ENCODE measurements at regions not wholly inside any gene's neighbourhood (a gene's known extent, or its start where the extent isn't known, plus 50 kb on each side); places are given as distances from the start of the nearest gene placed in this dataset.

GRCh38 chr2:41399437-41400087 lies 648.3 kb upstream of the PKDCC start:
- no peaks in the 10 kb centered on the region for H3K4me1 ChIP-seq (ENCODE audit: insufficient read depth)
- no peak overlapping the region for H3K27ac ChIP-seq (ENCODE audit: low read depth)
- no peaks in the 10 kb centered on the region for H3K36me3 ChIP-seq (ENCODE audit: insufficient read depth)
- no peak overlapping the region for H3K4me3 ChIP-seq (ENCODE audit: low read depth, low read length)
- DNase-seq (ENCODE audit: extremely low spot score): no peak
- 89% methylated on average over 1 of the region's 1 CpG for WGBS

GRCh38 chr2:41400088-41400665 lies 647.6 kb upstream of the PKDCC start:
- no peaks in the 10 kb centered on the region for H3K4me1 ChIP-seq (ENCODE audit: insufficient read depth)
- H3K4me3 ChIP-seq (ENCODE audit: low read depth, low read length): no peak overlapping the region
- no peaks in the 10 kb centered on the region for H3K36me3 ChIP-seq (ENCODE audit: insufficient read depth)
- no peak for DNase-seq (ENCODE audit: extremely low spot score)
- WGBS: 66% methylated on average over 6 of the region's 6 CpGs
- no peak overlapping the region for H3K27ac ChIP-seq (ENCODE audit: low read depth)

DNA sequence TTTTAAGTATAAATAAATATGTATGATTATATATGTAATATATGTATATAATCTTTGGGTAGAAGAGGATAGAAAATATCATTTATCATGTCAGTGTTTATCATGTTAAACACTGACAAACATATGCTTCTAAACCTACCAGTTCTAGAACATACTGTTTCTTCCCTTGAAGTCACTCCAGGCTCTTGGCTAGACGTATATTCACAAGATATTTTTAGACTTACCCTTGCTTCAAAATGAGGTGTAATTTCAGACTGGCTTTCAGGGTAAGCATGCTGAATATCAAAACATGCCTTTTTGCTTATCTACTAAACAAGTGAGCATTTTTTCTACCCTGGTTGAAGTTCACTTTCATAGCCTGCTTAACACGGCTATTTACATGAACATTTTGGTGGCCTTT lies 642.4 kb upstream of the PKDCC start:
- WGBS: 62% methylated on average over 2 of the region's 2 CpGs
- Histone ChIP-seq H3K4me3 (ENCODE audit: low read depth, low read length) (no peak overlapping the region), H3K36me3 (ENCODE audit: insufficient read depth) (no peaks in the 10 kb centered on the region), H3K4me1 (ENCODE audit: insufficient read depth) (no peaks in the 10 kb centered on the region), H3K27ac (ENCODE audit: low read depth) (no peak overlapping the region)
- no peak for DNase-seq (ENCODE audit: extremely low spot score)

DNA sequence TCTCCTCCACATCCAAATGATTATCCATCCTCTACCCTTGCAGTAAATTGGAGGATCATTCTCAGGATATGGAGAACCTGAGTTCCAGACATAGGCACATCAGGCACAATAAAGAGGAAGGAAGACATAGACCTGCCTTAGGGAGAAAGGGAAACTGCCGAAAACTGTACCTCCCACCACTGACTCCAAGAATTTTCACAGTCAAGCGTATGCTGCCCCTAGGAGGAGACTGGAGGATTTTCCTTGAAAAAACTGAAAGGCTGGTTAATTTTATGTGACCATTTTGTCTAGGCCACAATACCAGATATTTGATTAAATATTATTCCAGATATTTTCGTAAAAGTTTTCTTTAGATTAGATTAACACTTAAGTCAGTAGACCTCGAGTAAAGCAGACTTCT lies 638.5 kb upstream of the PKDCC start:
- H3K4me3 ChIP-seq (ENCODE audit: low read depth, low read length): no peak overlapping the region
- no peaks in the 10 kb centered on the region for H3K36me3 ChIP-seq (ENCODE audit: insufficient read depth)
- 82% methylated on average over 4 of the region's 4 CpGs for WGBS
- no peaks in the 10 kb centered on the region for H3K4me1 ChIP-seq (ENCODE audit: insufficient read depth)
- H3K27ac ChIP-seq (ENCODE audit: low read depth): no peak overlapping the region
- no peak for DNase-seq (ENCODE audit: extremely low spot score)

DNA sequence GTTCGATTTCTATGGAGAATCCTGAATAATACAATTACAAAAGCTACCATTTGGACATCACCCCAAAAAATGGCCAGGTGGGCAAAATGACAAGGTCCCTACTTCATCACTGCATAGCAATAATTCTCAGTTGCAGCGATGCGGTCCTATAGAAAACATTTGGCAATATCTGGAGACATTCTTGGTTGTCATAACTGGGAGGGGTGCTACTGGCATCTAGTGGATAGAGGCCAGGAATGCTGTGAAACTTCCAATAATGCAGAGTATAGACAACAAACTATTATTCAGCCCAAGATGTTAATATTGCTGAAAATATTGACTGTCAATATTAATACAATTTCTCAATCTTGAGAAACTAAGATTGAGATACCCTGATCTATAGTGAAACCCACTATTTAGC lies 637.8 kb upstream of the PKDCC start:
- Histone ChIP-seq H3K27ac (ENCODE audit: low read depth) (no peak overlapping the region), H3K4me3 (ENCODE audit: low read depth, low read length) (no peak overlapping the region), H3K36me3 (ENCODE audit: insufficient read depth) (no peaks in the 10 kb centered on the region), H3K4me1 (ENCODE audit: insufficient read depth) (no peaks in the 10 kb centered on the region)
- DNase-seq (ENCODE audit: extremely low spot score): no peak
- WGBS: 92% methylated on average over 3 of the region's 3 CpGs

GRCh38 chr2:41413813-41414485 lies 633.9 kb upstream of the PKDCC start:
- 73% methylated on average over 4 of the region's 4 CpGs for WGBS
- Histone ChIP-seq H3K27ac (ENCODE audit: low read depth) (no peak overlapping the region), H3K4me3 (ENCODE audit: low read depth, low read length) (no peak overlapping the region), H3K36me3 (ENCODE audit: insufficient read depth) (no peaks in the 10 kb centered on the region), H3K4me1 (ENCODE audit: insufficient read depth) (no peaks in the 10 kb centered on the region)
- no peak for DNase-seq (ENCODE audit: extremely low spot score)

DNA sequence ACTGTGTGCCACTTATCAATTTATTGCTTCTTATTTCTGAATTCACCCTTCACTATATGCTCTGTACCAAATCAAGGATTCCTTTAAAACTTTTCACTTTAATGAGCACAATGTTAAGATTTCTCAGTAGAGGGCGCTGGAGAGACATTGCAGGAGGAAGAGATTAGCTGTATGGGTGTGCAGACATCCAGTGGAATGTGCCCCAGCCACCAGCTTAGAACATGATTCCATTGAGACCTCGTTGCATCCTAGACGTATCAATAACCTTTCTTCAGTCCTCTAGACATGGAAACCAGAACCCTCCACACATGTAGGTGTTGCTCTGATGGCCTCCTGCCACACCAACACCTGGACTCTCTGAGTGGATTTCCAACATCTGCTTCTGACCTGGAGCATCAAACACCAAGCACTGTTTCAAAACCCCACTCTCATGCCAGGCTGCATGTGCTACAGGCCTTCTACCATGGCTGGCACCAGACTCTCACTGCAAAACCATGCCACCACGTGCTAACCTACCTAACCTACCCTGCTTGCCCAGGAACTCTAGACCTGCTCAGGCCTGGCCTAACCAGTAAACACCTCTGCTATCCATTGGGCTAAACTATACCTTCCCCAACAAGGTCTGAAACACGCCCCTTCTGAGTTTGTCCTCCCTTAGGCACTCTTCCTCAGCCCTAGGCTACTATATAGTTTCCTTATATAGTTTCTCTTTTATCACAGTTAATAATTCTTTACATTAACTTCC lies 633.2 kb upstream of the PKDCC start:
- no peaks in the 10 kb centered on the region for H3K4me1 ChIP-seq (ENCODE audit: insufficient read depth)
- DNase-seq (ENCODE audit: extremely low spot score): no peak
- WGBS: 62% methylated on average over 5 of the region's 5 CpGs

DNA sequence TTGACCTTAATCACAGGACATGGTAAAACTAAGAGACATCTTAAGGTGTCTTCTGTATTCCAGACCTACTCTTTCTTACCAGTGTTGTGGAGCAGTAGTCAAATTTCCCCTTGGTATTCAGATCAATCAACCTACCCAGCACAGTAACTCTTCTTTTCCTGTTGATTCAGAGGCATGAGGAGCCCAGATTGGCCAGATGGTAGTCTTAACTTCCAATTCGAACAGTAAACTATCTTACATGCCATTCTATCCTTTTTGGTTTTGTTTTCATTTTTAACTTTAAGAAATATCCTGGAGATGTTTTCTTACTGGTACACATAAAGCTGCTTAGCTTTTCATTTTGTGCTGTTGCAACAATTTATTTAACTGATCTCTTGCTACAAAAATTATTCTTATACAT lies 630.3 kb upstream of the PKDCC start:
- Histone ChIP-seq H3K27ac (ENCODE audit: low read depth) (no peak overlapping the region), H3K4me3 (ENCODE audit: low read depth, low read length) (no peak overlapping the region), H3K36me3 (ENCODE audit: insufficient read depth) (no peaks in the 10 kb centered on the region), H3K4me1 (ENCODE audit: insufficient read depth) (no peaks in the 10 kb centered on the region)
- DNase-seq (ENCODE audit: extremely low spot score): no peak
- WGBS: 62% methylated on average over 1 of the region's 1 CpG

More for the DNA sequence above, 633.2 kb upstream of the PKDCC start:
- Histone ChIP-seq H3K27ac (ENCODE audit: low read depth) (no peak overlapping the region), H3K4me3 (ENCODE audit: low read depth, low read length) (no peak overlapping the region), H3K36me3 (ENCODE audit: insufficient read depth) (no peaks in the 10 kb centered on the region)

GRCh38 chr2:41420219-41420618 lies 627.6 kb upstream of the PKDCC start:
- Histone ChIP-seq H3K4me3 (ENCODE audit: low read depth, low read length) (no peak overlapping the region), H3K4me1 (ENCODE audit: insufficient read depth) (no peaks in the 10 kb centered on the region), H3K27ac (ENCODE audit: low read depth) (no peak overlapping the region), H3K36me3 (ENCODE audit: insufficient read depth) (no peaks in the 10 kb centered on the region)
- DNase-seq (ENCODE audit: extremely low spot score): no peak
- WGBS: 38% methylated on average over 3 of the region's 3 CpGs

- H3K36me3 ChIP-seq (ENCODE audit: insufficient read depth): no peaks in the 10 kb centered on the region
- H3K4me1 ChIP-seq (ENCODE audit: insufficient read depth): no peaks in the 10 kb centered on the region
- no peak overlapping the region for H3K27ac ChIP-seq (ENCODE audit: low read depth)
- 62% methylated on average over 1 of the region's 1 CpG for WGBS
- DNase-seq (ENCODE audit: extremely low spot score): no peak
- no peak overlapping the region for H3K4me3 ChIP-seq (ENCODE audit: low read depth, low read length)
These were observed 626.9 kb upstream of the PKDCC start for GRCh38 chr2:41420872-41421271.

GRCh38 chr2:41431756-41432155 lies 616.1 kb upstream of the PKDCC start:
- DNase-seq (ENCODE audit: extremely low spot score): no peak
- no peak overlapping the region for H3K4me3 ChIP-seq (ENCODE audit: low read depth, low read length)
- no peaks in the 10 kb centered on the region for H3K36me3 ChIP-seq (ENCODE audit: insufficient read depth)
- WGBS: 21% methylated on average over 2 of the region's 2 CpGs
- H3K27ac ChIP-seq (ENCODE audit: low read depth): no peak overlapping the region
- no peaks in the 10 kb centered on the region for H3K4me1 ChIP-seq (ENCODE audit: insufficient read depth)

DNA sequence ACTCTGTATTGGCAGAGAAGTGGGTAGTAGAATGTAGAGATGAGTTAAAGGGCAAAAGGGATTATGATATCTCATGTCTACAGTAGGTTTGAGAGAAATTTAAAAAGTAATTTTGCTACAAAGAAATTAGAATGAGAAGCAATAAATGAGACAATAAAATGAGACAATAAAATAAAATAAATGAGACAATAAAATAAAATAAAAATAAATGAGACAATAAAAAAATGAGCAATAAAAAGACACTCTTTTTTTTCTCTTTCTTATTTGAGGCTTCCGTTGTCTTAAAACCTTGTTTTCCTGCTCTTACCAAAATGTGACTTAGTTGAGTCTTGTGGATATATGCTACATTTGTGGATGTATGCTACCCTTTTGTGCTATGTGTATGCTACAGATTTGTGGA lies 615.4 kb upstream of the PKDCC start:
- WGBS: 98% methylated on average over 1 of the region's 1 CpG
- no peak overlapping the region for H3K4me3 ChIP-seq (ENCODE audit: low read depth, low read length)
- H3K27ac ChIP-seq (ENCODE audit: low read depth): no peak overlapping the region
- no peaks in the 10 kb centered on the region for H3K4me1 ChIP-seq (ENCODE audit: insufficient read depth)
- H3K36me3 ChIP-seq (ENCODE audit: insufficient read depth): no peaks in the 10 kb centered on the region
- DNase-seq (ENCODE audit: extremely low spot score): no peak

DNA sequence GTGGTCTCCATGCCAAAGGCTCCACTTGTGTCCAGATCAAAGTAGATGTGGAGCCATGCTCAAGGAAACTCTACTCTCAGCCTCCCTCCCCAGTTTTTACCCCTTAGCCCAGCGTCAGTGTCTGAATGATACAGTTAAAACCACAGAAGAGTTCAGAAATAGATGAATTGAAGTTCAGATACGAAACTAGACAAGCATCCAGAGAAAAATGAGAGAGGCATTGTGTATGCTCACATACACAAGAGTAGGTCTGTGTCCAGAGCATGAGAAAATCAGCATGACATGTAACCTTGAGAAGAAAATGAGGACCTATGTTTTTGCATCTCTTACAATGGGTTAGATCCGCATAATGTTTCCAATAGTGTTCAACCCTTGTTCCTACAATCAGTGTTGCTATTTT lies 612.8 kb upstream of the PKDCC start:
- Histone ChIP-seq H3K27ac (ENCODE audit: low read depth) (no peak overlapping the region), H3K4me3 (ENCODE audit: low read depth, low read length) (no peak overlapping the region), H3K36me3 (ENCODE audit: insufficient read depth) (no peaks in the 10 kb centered on the region), H3K4me1 (ENCODE audit: insufficient read depth) (no peaks in the 10 kb centered on the region)
- 87% methylated on average over 3 of the region's 3 CpGs for WGBS
- DNase-seq (ENCODE audit: extremely low spot score): no peak

GRCh38 chr2:41441958-41442357 lies 605.9 kb upstream of the PKDCC start:
- H3K27ac ChIP-seq (ENCODE audit: low read depth): no peak overlapping the region
- no peak for DNase-seq (ENCODE audit: extremely low spot score)
- H3K4me1 ChIP-seq (ENCODE audit: insufficient read depth): no peaks in the 10 kb centered on the region
- no peaks in the 10 kb centered on the region for H3K36me3 ChIP-seq (ENCODE audit: insufficient read depth)
- H3K4me3 ChIP-seq (ENCODE audit: low read depth, low read length): no peak overlapping the region
